Fibroblast of skin of right biceps (primary cell): ENCODE measurements at regions not wholly inside any gene's neighbourhood (a gene's known extent, or its start where the extent isn't known, plus 50 kb on each side); places are given as distances from the start of the nearest gene placed in this dataset.

Source experiments
- DNase-seq: peaks from one replicate; pipeline ENCODE4 v3.0.0-alpha.2; 2013

DNA sequence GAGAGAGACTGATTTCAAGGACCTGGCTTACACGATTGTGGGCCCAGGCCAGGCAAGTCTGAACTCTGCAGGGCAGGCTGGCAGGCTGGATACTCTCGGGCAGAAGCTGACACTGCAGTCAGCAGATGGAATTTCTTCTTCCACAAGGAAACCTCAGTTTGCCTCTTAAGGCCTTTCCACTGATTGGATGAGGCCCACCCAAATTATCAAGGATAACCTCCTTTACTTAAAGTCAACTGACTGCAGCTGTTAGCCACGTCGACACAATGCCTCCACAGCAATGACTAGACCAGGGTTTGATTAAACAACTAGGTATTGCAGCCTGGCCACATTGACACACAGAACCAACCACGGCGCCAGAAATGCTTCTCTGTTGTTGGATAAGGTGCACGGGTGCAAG is 130.5 kb downstream of the PSMG1 start:
- DNase-seq = no peak

DNA sequence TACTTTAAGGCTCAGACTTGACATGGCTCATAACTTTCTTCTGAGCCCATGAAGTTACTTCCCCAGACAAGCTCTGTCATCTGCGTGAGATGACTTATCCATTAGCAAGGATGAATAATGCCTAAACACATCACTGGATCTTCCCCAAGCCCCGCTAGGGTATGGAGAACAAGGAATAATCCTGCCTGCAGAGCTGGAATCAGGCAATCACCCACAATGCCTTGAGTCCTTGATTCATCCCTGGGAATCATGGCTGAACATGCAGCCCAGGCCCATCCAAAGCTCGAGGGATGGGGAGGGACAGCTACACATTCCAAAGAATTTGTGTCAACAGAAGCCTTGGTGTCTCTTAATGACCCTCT is 131.7 kb downstream of the PSMG1 start:
- DNase-seq = peak; percentile 97

DNA sequence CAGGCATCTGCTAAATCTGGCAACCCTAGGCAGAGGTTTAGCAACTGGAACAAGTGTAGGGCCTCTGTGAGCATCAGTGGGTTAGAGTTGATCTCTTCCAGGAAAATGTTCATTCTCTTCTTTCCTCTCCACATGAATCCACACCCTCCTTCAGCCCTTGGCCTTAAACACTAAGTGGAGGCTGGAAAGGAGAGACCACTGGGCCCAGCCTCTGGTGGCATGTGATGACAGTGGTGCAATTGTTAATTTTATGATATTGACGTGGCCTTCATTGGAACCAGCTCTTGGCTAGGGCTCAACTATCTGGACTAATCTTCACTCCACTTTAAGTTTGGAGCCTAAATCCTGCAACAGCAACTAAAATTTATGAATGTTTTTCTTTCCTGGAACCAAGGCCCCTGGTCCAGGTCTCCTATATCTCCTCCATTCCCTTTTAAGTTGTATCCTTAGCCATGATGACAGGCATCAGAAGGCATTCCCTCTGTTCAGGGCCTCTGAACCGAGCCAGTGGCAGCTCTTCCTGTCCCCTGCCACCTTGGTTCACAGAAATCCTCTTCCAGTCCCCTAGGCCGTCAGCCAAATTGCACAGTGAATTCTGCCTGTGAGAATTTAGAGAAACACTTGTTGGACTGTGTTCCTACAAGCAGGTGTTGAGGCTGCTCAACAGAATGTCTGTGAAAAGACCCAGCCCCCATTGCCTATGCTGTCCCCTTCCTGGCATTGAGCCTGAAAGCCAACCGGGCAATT is 132.2 kb downstream of the PSMG1 start:
- peak; percentile 18 for DNase-seq

DNA sequence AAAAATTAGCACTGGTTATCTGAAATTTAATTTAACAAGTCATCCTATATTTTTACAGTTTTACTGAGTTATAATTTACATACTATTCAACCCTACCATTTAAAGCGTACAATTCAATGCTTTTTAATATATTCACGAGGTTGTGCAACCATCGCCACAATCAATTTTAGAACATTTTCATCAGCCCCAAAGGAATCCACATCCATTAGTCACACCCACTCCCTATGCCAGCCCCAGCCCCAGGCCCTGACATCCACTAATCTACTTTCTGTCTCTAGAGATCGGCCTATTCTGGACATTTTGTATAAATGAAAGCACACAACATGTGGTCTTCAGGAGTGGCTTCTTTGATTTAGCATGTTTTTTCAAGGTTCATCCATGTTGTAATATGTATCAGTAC is 134.7 kb downstream of the PSMG1 start:
- peak; percentile 77 for DNase-seq

DNA sequence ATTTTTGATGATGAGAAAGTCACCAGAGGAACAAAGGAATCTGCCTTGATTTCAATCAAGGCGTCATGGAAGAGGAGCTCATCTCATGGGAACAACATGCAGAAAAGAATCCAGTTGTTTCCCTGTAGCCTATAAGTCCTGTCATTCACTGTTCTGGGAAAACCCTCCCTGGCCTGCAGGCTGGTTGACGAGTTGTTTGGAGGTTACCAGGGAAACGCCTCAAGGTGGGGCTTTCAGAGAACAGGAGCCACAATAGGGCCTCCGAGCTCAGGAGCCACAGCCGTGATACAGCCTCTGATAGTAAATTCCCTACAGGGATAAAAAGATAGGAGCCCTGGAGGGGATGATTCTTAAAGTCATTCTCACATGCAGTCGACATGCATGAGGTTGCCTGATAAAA is 135.2 kb downstream of the PSMG1 start:
- DNase-seq = peak; percentile 63

DNA sequence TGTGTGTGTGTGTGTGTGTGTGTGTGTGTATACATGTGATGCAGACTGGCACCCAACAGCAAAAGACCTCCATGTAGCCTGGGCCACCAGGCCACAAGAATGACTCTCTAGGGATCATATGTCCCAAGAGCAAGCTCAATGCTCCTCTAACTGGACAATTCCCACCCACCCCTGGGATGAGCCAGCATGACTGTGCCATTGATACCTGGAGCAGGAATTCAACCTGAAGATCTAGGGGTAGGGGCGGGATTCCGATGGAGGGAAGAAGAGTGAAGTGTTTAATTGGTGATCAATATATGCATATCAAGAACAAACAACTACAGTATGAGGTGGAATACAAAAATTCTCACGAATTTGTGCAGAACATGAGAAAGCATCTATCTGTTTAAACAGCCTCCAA is 136.2 kb downstream of the PSMG1 start:
- no peak for DNase-seq

DNA sequence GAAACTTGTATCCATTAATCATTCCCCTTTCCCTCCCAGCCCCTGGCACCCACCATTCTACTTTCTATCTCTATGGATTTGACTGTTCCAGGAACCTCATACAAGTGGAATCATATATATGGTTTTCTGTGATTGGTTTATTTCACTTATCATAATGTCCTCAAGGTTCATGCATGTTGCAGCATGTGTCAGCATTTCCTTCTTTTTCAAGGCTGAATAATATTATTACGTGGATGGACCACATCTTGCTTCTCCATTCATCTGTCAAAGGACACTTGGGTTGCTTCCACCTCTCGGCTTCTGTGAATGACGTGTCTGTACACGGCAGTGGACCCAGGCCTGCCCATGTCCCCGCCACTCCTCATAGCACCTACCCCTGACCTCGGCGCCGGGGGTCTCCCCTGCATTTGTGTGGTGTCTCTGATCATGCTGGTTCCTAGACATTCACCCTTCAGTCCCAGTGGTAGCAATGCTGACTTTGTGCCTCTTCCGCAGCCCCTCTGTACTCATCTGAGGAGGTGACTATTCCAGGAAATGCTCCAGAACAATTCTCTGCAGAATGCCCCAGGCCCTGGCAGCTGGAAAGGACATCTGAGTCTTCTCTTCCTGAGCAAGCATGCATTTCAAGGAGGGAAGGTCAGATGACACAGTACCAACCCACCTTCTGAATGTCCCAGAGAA is 136.9 kb downstream of the PSMG1 start:
- DNase-seq = no peak

DNA sequence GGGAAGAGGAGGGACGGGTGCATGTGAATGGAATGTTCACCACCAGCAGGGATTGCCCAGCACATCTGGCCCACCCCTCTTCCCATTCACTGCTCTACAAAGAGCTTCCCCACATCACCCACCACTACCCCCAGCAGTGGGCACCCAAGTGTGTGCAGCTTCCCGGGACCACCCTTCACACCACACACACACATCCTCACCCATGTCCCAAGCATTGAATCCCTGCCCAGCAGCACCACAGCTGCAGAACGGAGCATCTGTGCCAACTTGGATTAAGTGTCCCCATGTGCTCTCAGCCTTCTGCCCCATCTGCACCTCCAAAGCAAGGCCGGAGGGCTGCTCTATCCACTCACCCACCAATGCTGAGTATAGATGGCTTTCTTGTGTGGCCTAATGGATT is 141.4 kb downstream of the PSMG1 start:
- no peak for DNase-seq

DNA sequence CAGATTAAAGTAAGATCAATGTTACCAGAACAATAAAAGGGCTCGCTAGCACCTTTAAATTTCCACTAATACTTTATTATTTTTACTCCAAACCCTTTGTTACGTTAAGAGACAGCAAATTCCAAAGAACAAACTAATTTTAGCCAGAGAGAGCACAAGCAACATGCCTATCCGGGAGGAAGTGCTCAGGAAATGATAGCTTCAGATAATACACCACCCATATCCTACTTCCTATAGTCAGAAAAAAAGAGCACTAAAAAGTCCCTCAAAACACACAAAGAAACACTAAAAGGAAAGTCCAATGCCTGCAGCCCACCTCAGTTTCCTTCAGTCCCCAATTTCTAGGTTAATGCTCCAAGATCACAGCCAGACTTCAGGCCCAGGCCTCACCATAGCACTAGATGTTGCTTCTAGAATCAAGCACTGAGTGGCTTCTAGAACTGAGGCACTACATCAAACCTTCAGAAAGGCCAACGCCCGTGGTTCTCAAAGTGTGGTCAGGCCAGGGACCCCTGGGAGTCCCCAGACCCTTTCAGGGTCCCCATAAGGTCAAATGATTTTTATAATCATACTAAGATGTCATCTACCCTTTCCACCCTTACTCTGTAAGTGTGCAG is 142.6 kb downstream of the PSMG1 start:
- no peak for DNase-seq

DNA sequence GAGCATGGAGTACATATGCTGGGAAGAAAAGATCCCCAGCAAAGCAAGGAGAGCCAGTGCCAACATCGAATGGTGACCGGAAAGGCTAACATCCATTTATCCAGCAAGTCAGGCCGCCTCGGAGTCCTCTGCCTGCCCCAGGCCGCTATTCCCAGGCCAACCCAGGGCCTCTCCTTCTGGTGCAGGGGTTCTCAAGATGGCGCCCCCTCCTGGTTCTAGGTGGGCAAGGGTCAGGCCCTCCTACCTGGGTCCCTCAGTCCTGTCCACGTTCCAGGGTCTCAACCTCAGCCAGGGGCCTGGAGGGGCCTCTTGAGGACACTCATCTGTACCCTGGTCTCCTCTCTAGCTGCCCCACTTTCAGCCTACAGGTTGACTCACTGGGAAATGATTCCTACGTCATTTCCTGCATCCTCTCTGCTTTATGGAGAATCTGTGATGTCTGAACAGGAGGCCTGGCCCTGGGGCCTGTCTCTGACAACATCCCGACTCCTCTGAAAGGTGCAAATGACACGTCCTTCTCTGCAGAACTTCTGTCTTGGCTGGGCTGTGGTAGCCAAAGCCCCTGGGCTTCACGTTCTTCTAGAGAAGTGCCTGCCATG is 145.3 kb downstream of the PSMG1 start:
- peak; percentile 50 for DNase-seq

DNA sequence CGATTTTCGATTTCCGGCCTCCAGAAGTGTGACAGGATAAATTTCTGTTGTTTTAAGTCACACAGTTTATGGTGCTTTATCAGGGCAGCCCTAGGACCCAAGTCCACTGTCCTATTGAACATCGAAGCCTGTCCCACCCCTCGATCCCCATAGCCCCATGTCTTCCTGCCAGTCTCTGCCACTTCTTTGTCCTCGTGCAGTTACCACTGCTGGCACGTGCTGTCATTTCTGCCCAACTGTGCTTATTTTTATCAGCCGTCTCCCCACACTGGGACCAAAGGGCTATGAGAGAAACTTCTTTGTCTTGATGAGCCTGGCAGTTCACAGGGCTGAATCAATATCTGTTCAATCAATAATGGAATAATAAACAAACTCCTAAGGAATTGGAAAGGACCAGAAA is 146.7 kb downstream of the PSMG1 start:
- no peak for DNase-seq

DNA sequence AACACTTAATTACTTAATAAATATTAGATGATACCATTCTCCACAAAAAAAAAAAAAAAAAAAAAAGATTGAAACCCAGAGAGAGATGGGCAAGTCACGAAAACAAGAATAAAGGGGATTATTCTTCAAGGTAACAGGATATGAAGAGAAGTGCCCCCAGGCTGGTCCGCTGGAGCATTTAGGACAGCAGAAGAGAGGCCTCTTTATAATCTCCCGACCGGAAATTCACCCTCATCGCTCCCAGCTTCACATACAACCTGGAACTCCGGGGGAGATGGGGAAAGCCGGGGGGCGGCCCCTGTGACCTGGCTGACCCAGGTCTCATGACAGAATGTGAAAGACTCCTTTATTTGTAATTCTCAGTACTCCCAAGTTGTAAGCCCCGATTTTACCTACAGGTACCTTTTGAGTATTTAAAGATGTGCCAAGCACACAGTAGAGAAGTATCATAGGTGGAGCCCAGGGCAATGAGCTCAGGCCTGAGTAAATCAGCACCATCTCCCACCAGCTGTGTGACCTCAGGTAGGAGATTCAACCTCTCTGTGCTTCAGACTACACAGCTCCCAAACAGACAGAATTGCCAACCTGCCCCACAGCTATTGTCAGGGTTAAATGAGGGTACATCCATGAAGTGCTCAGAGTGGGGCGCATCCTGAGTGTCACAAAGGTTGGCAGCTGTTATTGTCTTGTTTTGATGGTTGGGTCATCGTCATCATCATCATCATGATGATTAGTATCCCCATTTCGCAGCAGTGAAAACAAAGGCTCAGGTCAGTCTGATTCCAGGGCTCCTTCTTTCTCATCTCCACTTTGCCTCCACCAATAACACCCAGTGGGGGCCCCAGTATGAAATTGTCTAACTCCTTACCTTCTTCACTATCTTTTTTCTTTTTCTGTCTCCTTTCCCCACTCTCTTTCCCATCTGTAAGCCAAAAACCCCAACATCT is 148.4 kb downstream of the PSMG1 start:
- DNase-seq = no peak

DNA sequence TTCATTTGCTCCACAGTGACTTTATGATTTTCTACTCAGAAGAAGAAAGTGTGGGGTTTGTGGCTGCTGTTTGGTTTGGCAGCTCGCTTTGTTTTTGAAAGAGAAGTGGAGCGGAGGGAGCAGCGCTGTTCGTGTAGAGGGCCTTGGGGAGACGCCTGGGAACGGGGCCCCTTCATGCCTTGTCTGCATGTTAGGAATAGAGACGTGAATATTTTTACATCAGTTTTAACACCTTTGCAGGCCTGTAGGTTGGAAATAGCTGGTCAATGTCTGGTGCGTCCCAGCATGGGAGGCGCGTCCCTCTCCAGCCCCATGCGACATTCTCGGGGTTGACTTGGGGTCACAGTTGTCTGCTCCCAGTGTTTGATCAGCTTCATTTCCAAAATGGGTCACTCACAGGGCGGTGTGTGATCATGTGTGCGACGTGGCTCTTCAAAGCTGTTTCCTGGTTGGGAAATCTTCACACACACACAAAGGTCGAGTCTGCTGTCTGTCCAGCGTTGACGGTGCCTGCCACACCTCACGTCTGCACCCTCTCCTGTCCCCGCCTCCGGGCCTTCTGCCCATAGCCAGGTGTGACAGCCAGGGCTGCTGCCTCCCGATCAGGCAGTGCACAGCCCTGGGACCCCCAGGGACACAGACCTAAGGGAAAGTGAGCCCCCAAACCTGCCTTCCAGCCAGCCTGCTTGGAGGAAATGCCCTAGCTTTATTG is 149.2 kb downstream of the PSMG1 start:
- peak; percentile 16 for DNase-seq

DNA sequence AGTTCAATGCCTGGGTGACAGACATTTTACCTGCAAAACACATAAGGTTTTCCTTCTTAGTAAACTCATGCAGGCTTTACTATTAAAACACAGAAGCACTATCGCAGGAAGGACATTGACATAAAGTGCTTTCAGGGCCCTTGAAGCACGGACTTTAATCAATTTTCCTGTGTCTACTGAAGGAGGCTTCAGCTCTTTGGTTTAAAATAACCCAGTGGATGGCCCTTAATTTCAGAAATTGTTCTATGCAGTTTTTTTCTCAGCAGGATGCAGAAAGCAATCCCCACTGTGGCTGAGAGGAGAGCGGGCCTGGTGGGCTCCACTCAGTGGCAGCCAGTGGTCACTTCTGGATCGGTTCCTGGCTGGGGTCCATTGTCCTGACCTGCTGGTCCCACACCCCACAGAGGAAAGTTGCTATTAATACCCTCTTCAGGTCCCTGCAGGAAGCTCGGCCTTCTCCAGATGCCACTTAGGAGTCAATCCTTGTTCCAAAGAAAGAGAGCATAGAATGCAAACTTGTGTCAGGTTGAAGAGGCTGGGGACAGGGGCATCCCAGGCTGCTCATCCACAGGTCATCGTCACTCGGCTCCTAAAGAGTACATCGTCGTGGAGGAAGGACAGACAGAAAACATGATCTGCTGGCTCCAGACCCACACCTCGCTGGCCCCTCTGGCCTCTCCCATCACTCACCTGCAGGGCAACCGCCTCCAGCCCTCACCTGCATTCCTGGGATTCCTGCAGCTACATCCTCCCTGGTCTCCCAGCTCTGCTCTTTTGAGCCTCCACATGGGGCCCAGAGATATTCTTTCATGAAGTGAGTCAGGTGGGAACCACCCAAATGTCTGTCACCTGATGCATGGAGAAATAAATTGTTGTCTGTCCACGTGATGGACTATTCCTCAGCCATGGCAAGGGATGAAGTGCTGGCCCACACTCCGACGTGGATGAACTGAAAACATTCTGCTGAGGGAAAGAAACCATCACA is 153.1 kb downstream of the PSMG1 start:
- DNase-seq = no peak

DNA sequence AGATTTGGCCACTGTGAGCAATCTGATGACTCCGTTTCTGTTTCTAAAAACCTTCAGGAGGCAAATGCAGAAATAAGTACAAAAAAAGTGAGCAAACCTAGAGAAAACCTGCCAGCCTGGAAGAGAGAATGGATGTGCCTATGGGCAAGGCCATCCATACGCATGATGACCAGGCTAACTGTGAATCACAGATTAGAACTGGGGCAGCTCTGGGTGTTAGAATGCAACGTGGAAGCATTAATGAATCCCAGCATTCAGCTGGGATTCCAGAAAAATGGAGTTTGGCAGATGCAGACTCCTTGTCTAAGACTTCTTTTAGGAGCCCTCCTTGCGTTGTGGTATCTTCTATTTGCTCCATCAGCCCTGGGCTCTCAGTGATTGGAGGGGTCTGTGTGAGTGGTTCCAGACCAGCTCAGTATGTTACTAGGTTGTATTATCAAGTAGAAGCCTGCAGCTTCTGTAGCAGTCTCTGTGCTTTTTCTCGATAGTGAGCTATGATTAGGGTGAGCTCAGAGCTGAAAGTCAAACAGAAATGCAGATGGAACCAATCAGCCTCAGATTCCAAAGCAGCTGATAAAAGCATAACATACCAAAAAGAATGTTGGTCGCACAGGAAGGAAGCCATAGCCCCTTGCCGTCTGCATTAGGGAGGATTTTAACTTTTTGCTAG is 154.0 kb downstream of the PSMG1 start:
- DNase-seq = peak; percentile 88

DNA sequence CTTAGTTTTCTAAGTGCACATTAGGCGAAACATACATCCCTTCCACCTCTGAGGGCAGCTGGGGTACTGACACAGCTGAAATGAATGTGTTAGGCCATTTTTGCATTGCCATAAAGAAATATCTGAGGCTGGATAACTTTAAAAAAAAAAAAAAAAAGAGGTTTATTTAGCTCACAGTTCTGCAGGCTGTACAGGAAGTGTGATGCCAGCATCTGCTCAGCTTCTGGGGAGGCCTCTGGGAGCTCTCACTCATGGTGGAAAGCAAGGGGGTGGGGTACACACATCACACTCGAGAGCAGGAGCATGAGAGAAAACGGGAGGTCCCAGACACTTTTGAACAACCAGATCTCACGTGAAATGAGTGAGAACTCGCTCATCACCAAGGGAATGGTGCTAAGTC is 158.1 kb downstream of the PSMG1 start:
- DNase-seq = no peak

DNA sequence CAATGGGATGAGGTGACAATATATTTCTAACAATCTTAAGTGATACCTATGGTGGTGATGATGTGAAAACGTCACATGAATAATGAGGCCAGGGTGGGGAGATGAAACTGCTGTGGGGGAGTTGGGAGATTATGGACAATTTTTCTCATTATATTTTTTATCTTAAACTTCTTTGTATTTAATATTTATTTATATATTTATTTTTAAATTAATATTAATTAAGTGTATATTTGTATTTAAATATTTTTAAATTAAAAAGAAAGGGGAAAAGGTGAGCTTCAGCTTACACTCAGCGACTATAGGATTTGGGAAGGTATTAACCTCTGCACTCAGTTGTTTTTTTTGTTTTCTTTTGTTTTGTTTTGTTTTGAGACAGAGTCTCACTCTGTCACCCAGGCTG is 158.7 kb downstream of the PSMG1 start:
- no peak for DNase-seq

DNA sequence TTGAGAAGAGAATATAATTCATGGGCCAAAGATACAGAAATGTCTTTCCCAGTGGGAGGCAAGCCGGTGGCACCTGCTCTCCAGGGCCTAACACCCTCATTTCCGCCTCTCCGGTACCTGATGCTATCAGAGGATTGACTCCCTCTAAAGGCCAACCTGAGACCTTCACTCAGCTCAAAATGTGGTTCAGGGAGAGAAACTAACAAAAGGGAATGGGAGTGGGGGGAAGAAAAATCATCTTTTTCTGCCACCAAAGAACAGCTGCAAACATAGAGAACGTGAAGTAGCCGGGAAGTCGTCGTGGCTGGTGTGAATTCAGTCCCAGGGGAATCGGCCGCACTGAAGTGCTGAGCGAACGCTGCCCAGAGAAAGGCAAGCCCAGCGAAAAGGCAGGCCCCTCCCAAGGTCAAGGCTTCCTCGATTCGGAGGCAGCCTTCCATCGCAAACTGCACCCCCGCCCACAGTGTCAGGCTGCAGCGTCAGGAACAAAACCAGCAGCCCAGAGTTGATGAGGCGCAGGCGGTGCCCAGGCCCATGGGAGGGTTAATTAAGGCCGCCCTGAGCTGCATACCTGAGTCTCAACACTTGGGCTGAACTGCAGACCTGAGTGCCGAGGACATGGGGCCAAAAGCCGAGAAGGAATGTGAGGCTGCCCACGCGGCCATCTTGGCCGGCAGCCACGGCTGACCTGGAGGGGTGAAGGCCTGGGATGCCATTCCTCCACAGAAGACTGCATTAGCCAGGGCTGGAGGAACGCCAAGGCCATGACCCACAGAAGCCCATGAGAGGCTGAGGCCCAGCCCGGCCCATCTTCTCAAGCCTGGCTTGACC is 160.2 kb downstream of the PSMG1 start:
- DNase-seq = no peak

DNA sequence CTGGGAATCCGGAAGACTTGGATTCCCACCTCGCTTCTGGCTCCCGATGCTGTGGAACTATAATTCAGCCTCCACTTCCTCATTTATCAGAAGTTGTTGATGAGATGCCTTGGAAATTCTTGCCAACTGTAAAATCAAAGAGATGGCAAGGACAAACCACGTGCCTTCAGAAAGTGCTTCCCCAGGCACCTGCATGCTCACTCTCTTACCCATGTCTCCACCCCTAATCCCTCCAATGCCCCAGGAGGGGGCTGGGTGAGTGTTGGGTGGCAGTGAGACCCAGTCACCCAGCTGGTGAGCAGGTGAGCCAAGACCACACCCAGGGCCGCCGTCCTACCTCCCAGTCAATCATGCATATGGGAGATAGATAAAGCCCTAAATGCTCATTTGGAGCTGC is 160.8 kb downstream of the PSMG1 start:
- no peak for DNase-seq
